ENCODE measurements at regions not wholly inside any gene's neighbourhood (a gene's known extent, or its start where the extent isn't known, plus 50 kb on each side); places are given as distances from the start of the nearest gene placed in this dataset.

DNA sequence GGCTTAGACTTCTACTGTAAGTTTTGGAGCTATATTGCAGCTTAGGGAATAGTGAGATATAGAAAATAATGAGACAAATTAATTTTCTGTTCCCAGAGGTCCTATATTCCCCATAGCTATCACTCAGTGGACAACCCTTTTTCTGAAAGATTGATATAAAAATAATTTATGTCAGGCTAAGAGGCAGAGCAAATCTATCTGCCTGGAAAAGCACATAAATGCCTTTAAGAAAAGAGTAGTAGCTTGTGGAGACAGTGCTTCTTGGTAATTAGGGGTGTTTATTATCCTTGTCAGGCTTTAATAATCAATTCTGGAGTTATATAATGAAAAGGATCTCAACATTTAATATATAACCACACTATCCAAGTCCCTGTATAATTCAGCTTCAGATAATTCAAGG lies 1162.8 kb upstream of the PCDH20 start:
- DNase-seq (ENCODE audit: low read depth): no peak
- no peak overlapping the region for H3K4me3 ChIP-seq (ENCODE audit: low read depth, low read length)
- TF ChIP-seq, protein P1, sequence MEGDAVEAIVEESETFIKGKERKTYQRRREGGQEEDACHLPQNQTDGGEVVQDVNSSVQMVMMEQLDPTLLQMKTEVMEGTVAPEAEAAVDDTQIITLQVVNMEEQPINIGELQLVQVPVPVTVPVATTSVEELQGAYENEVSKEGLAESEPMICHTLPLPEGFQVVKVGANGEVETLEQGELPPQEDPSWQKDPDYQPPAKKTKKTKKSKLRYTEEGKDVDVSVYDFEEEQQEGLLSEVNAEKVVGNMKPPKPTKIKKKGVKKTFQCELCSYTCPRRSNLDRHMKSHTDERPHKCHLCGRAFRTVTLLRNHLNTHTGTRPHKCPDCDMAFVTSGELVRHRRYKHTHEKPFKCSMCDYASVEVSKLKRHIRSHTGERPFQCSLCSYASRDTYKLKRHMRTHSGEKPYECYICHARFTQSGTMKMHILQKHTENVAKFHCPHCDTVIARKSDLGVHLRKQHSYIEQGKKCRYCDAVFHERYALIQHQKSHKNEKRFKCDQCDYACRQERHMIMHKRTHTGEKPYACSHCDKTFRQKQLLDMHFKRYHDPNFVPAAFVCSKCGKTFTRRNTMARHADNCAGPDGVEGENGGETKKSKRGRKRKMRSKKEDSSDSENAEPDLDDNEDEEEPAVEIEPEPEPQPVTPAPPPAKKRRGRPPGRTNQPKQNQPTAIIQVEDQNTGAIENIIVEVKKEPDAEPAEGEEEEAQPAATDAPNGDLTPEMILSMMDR (IDR thresholded peaks at IDR 0.05; ENCODE audit: insufficient read depth, low read depth, low read length, missing control alignments): no peak

DNA sequence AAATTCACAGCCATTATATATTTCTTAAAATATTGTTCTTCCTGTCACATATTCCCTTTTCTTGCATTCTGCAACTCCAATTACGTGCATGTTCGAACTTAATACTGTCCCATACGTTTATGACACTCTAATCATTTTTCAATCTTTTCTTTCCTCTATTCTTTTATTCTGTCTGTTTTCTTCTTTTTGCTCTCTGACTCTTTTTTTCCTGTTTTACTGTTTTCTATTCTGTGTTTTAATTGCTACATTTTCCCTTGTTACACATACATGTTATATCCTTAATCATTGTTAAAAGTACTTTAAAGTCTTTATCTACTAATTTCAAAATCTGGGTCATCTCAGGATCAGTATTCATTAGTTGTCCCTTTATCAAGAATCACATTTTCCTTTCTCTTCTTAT lies 1149.1 kb upstream of the PCDH20 start:
- no peak for DNase-seq (ENCODE audit: low read depth)
- TF ChIP-seq, protein P1 (IDR thresholded peaks at IDR 0.05; ENCODE audit: insufficient read depth, low read depth, low read length, missing control alignments): no peak
- no peak overlapping the region for H3K4me3 ChIP-seq (ENCODE audit: low read depth, low read length)

DNA sequence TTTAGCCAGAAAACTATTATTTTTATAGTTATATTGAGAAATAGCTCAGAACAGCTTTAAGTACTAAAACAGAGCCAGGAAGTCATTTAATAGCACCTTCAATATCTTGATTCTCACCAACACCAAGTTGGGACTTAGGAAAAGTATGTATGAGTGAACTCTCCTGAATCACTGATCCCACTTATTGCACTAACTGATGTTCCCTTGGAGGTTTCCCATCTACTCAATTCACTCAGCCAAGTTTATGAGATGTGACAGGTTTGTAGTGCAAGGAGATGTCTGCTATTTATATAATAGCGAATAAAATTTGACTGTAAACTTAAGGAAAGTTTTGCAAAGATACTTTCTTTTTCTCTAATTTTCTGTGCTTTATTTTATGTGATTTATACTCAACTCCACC lies 1147.6 kb upstream of the PCDH20 start:
- no peak for DNase-seq (ENCODE audit: low read depth)
- TF ChIP-seq, protein P1 (IDR thresholded peaks at IDR 0.05; ENCODE audit: insufficient read depth, low read depth, low read length, missing control alignments): no peak
- H3K4me3 ChIP-seq (ENCODE audit: low read depth, low read length): no peak overlapping the region

DNA sequence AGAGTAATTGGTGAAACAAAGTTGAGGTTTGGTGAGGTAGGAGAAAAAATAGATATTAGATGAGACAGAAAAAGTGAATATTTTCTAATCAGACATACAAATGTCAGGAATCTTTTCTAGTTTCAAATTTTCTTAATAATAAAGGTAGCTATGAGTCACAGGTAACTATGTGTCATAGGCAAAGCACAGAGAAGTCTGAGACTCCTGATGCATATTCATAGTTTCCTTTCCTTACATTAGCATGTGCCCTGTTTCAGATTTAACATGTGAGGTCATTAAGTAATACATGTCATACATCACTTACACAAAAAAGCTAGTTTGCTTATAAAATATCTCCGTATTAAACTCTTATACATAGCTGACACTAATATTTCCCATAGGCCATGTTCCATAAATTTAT lies 1141.3 kb upstream of the PCDH20 start:
- DNase-seq (ENCODE audit: low read depth): no peak
- TF ChIP-seq, protein P1 (IDR thresholded peaks at IDR 0.05; ENCODE audit: insufficient read depth, low read depth, low read length, missing control alignments): no peak
- no peak overlapping the region for H3K4me3 ChIP-seq (ENCODE audit: low read depth, low read length)

DNA sequence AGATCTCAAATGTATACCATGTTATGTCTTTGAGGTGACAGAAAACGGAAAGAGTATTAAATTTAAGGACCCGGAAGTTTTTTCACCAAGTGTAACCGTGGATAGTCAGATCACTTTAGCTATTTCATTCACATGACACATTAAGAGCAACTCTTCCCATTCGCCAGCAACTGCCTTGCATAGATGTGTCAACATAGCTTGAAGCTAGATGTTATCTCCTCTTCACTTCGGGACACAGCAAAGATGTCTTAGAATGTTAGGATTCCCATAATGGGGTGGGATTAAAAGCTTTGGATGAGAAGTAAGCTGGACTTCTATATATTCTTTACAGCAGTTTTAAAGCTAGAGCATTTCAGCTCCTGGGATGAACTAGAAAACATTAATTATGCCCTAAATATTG lies 1135.9 kb upstream of the PCDH20 start:
- H3K4me3 ChIP-seq (ENCODE audit: low read depth, low read length): no peak overlapping the region
- DNase-seq (ENCODE audit: low read depth): no peak
- TF ChIP-seq, protein P1 (IDR thresholded peaks at IDR 0.05; ENCODE audit: insufficient read depth, low read depth, low read length, missing control alignments): no peak

DNA sequence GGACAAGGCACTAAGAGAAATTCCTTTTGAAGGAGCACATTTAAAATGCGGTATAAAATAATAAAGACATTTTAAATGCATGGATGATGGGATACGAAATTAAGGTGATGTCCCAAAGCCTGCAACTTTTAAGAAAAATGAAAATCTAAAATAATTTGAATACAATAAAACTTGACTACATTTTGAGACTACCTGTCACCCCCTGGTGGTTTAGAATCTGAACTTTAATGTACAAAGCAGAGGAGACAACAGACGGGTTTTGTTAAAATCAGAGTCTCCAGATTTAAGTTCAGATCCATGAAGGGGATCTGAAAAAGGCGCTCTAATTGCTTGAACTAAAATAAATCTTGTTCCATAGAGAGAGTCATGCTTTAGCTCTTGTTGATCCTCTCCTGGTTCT lies 1129.3 kb upstream of the PCDH20 start:
- no peak for DNase-seq (ENCODE audit: low read depth)
- H3K4me3 ChIP-seq (ENCODE audit: low read depth, low read length): no peak overlapping the region
- TF ChIP-seq, protein P1 (IDR thresholded peaks at IDR 0.05; ENCODE audit: insufficient read depth, low read depth, low read length, missing control alignments): no peak

DNA sequence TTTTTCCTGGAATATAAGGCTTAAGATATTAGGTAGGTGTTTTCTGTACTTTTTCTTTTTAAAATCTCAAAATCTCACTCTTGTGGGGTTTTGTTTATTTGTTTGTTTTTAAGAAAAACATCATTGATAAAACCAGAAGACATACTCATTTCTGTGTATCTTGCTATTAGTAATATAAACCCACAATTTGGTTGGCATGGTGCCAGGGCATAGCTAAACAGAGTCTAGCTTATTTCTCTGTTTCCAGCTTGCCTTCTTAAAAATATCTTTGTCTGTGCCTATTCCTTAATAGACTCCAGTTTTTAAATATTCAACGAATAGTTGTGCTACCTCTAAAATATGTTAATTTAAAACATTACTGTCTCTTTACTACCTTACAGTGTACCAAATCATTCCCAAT lies 1121.9 kb upstream of the PCDH20 start:
- TF ChIP-seq, protein P1 (IDR thresholded peaks at IDR 0.05; ENCODE audit: insufficient read depth, low read depth, low read length, missing control alignments): no peak
- DNase-seq (ENCODE audit: low read depth): peak; percentile 2
- H3K4me3 ChIP-seq (ENCODE audit: low read depth, low read length): no peak overlapping the region
